MCF 10A (cell line): ENCODE measurements at regions not wholly inside any gene's neighbourhood (a gene's known extent, or its start where the extent isn't known, plus 50 kb on each side); places are given as distances from the start of the nearest gene placed in this dataset.

Experiments
- BruUV-seq: library from RNA; stranded (reverse); fragments of 400-500 nt; replicated peaks from 2 replicates; lab custom pipeline; 2021; lab: Mats Ljungman, UMichigan
- CTCF ChIA-PET: fragments of 300-600 bp; sonication (Branson Sonifier 250); formaldehyde crosslinking; extraction: SDS; loops from one replicate; lab custom pipeline; 2021; ENCODE audit warnings: antibody characterized with exemption, inconsistent platforms; lab: Yijun Ruan, JAX
- POLR2A ChIA-PET: fragments of 300-600, 350-650 bp; sonication (Branson Sonifier 250); formaldehyde crosslinking; extraction: SDS; loops from one replicate; lab custom pipeline; 2020; ENCODE audit warnings: antibody characterized with exemption, inconsistent platforms; lab: Yijun Ruan, JAX
- DNase-seq: peaks from one replicate; pipeline ENCODE4 v3.0.0-alpha.2; 2018; ENCODE audit not compliant: unreplicated experiment
- H3K27ac Mint-ChIP-seq: one replicate; pipeline ENCODE4 v1.8.0; 2022; ENCODE audit warnings: mild to moderate bottlenecking, low read depth, mixed read lengths; ENCODE audit not compliant: unreplicated experiment
- H3K27me3 Mint-ChIP-seq: one replicate; pipeline ENCODE4 v1.8.0; 2022; ENCODE audit warnings: mixed read lengths; ENCODE audit not compliant: insufficient read depth, unreplicated experiment
- H3K36me3 Mint-ChIP-seq: one replicate; pipeline ENCODE4 v1.8.0; 2022; ENCODE audit warnings: mild to moderate bottlenecking, moderate library complexity, mixed read lengths; ENCODE audit not compliant: insufficient read depth, unreplicated experiment
- H3K4me1 Mint-ChIP-seq: one replicate; pipeline ENCODE4 v1.8.0; 2022; ENCODE audit warnings: mixed read lengths; ENCODE audit not compliant: insufficient read depth, unreplicated experiment
- H3K4me3 Mint-ChIP-seq: one replicate; pipeline ENCODE4 v1.8.0; 2022; ENCODE audit warnings: mild to moderate bottlenecking, moderate library complexity, mixed read lengths; ENCODE audit not compliant: unreplicated experiment
- H3K9me3 Mint-ChIP-seq: one replicate; pipeline ENCODE4 v1.8.0; 2022; ENCODE audit warnings: mixed read lengths; ENCODE audit not compliant: unreplicated experiment
- intact Hi-C: fragments of 100-400 bp; cut with micrococcal nuclease; formaldehyde crosslinking; loops from 2 replicates; pipeline ENCODE4 v1.14.1; 2022
- TF ChIP-seq, protein P1 (sequence below): fragments of 200-600 bp; IDR thresholded peaks from one replicate; pipeline ENCODE4 v1.8.0; 2022; ENCODE audit warnings: antibody characterized with exemption, mild to moderate bottlenecking; ENCODE audit not compliant: unreplicated experiment

DNA sequence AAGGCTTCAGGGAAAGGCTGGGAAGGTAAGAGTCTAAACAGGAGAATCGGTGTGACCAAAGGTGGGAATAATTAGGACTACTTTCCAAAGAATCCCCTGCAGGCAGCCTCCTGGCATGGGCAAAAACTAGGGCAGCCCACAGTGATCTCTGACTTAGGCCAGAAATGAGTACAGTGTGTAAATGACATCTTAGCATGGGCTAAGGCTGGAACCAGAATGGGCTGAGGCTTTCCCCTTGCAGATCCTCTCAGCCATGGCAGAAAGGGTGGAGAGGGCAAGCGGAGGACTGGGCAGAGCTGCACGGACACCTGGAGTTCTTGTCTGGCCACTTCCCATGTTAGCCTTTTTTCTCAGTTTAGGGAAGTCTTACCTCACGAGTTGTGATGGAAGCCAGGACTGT, 69.9 kb upstream of the FOXQ1 start:
- no peaks in the 10 kb centered on the region for H3K27me3 Mint-ChIP-seq
- BruUV-seq = no TSS peak
- POLR2A ChIA-PET = interaction anchor here (1.1 to 2.3 kb wide), 3 partner anchors 15 to 70 kb away, joined by 3 to 13 read pairs (median 11); partner anchors contain the start of gene FOXQ1
- CTCF ChIA-PET = no interaction called here
- TF ChIP-seq, protein P1, sequence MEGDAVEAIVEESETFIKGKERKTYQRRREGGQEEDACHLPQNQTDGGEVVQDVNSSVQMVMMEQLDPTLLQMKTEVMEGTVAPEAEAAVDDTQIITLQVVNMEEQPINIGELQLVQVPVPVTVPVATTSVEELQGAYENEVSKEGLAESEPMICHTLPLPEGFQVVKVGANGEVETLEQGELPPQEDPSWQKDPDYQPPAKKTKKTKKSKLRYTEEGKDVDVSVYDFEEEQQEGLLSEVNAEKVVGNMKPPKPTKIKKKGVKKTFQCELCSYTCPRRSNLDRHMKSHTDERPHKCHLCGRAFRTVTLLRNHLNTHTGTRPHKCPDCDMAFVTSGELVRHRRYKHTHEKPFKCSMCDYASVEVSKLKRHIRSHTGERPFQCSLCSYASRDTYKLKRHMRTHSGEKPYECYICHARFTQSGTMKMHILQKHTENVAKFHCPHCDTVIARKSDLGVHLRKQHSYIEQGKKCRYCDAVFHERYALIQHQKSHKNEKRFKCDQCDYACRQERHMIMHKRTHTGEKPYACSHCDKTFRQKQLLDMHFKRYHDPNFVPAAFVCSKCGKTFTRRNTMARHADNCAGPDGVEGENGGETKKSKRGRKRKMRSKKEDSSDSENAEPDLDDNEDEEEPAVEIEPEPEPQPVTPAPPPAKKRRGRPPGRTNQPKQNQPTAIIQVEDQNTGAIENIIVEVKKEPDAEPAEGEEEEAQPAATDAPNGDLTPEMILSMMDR = no peak
- DNase-seq = no peak
- no peak overlapping the region for H3K27ac Mint-ChIP-seq
- intact Hi-C loops = no loop called here
- no peaks in the 10 kb centered on the region for H3K9me3 Mint-ChIP-seq
- H3K36me3 Mint-ChIP-seq = no peaks in the 10 kb centered on the region
- no peaks in the 10 kb centered on the region for H3K4me1 Mint-ChIP-seq
- H3K4me3 Mint-ChIP-seq = no peak overlapping the region

DNA sequence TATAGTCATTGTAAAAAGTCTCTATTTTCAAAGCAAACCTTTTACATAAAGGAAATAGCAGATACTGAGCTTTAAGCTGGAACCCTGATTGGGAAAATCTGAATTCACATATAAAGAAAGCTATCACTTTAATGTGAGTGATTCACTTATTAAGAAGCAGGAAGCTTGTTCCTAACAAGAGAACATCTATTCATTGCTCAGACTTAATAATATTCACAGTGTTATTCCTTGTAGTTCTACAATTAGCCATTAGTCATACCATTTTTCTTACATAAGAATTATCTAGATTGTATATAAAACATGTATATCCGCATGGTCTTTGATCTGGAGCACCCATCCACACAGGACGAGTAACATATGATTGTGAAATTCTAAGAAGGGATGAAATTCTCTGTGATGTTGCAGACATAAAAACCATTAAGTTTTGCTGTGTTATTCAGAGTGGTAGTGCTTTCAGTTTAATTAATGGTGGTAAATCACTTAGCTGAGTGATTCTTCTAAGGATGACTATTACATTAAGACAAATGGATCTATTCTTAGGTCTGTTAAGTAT, 71.1 kb upstream of the FOXQ1 start:
- Mint-ChIP-seq H3K9me3 (no peaks in the 10 kb centered on the region), H3K4me3 (no peak overlapping the region), H3K27ac (no peak overlapping the region), H3K36me3 (no peaks in the 10 kb centered on the region), H3K27me3 (no peaks in the 10 kb centered on the region), H3K4me1 (no peaks in the 10 kb centered on the region)
- ChIA-PET CTCF (interaction anchor here (0.8 kb wide), 1 partner anchor 18 kb away, joined by 3 read pairs; no protein-coding TSS in a partner anchor), POLR2A (interaction anchor here (0.7 to 2.3 kb wide), 7 partner anchors 10 to 299 kb away, joined by 3 to 13 read pairs (median 3); partner anchors contain the start of gene FOXQ1)
- BruUV-seq = no TSS peak
- DNase-seq = no peak
- intact Hi-C loops = no loop called here
- TF ChIP-seq, protein P1 = no peak

DNA sequence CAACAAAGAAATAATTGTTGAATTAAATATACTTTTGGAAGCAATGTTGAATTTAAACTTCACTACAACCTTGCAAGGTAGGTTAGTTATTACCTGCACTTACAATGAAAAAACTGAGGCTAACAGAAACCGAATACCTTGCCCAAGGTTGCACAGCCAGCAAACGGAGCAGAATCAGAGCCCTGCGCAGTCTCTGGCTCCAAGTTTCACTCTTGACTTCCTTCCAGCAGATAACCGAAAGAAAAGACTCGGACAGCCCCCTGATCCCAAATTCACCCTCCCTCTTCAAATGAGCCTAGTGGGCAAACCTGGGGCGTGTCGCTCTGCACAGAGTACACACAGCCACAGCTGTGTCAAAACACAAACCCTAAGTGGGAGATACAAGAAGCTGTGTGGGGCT, 72.1 kb upstream of the FOXQ1 start:
- intact Hi-C loops = no loop called here
- TF ChIP-seq, protein P1 = no peak
- ChIA-PET POLR2A (interaction anchor here (1.0 to 1.2 kb wide), 2 partner anchors 72 to 298 kb away, joined by 3 to 6 read pairs; partner anchors contain the start of gene FOXQ1), CTCF (interaction anchor here (0.8 to 1.1 kb wide), 3 partner anchors 12 to 96 kb away, joined by 3 read pairs; no protein-coding TSS in a partner anchor)
- Mint-ChIP-seq H3K9me3 (no peaks in the 10 kb centered on the region), H3K27ac (no peak overlapping the region), H3K4me1 (no peaks in the 10 kb centered on the region), H3K27me3 (no peaks in the 10 kb centered on the region), H3K4me3 (no peak overlapping the region), H3K36me3 (no peaks in the 10 kb centered on the region)
- BruUV-seq = no TSS peak
- no peak for DNase-seq

DNA sequence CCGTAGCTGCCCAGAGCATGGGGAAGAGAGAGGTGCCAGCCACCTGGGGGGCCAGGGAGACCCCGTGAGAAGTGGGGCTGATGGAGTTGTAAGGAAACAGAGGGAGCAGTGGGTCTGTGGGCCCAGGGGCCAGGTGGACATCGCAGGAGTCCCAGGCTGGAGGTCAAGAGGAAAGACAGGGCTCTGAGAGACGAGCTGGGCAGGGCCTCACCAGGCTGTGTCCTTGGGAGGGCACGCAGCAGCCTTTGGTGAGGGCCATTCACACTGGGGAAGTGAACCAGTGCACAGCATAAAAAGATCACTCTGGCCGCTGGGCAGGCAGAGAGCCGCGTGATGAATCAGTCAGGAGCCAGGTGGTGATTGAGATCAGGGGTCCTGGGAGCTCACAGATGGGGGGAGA, 73.9 kb upstream of the FOXQ1 start:
- H3K27me3 Mint-ChIP-seq = no peaks in the 10 kb centered on the region
- CTCF ChIA-PET = no interaction called here
- H3K27ac Mint-ChIP-seq = no peak overlapping the region

More for the DNA sequence above, 73.9 kb upstream of the FOXQ1 start:
- POLR2A ChIA-PET = interaction anchor here (0.9 kb wide), 1 partner anchor 11 kb away, joined by 4 read pairs; no protein-coding TSS in a partner anchor
- Mint-ChIP-seq H3K9me3 (no peaks in the 10 kb centered on the region), H3K4me1 (no peaks in the 10 kb centered on the region), H3K4me3 (no peak overlapping the region), H3K36me3 (no peaks in the 10 kb centered on the region)
- no peak for DNase-seq
- intact Hi-C loops = no loop called here
- TF ChIP-seq, protein P1 = no peak
- no TSS peak for BruUV-seq
